ENCODE measurements at regions not wholly inside any gene's neighbourhood (a gene's known extent, or its start where the extent isn't known, plus 50 kb on each side); places are given as distances from the start of the nearest gene placed in this dataset.

- ChIA-PET RAD21 (ENCODE audit: unreplicated experiment) (no interaction called here), POLR2A (no interaction called here), CTCF (interaction anchor here (1.5 kb wide), 1 partner anchor 83 kb away, joined by 4 read pairs; no protein-coding TSS in a partner anchor), SMC1A (ENCODE audit: uncharacterized antibody, unreplicated experiment) (no interaction called here)
- BruUV-seq (replicated peaks): no TSS peak
- Histone ChIP-seq H3K79me2 (ENCODE audit: control insufficient read depth, insufficient read depth, low read length) (no peaks in the 10 kb centered on the region), H3K4me2 (ENCODE audit: control insufficient read depth, insufficient read depth) (no peak overlapping the region), H3K27me3 (replicated peaks in 1 of 2; ENCODE audit: control insufficient read depth in 2 of 2, insufficient read depth in 2 of 2, low read length in 1 of 2) (no peaks in the 10 kb centered on the region; a peak in 1 of 4 replicates), H3K9me3 (replicated peaks; ENCODE audit: control insufficient read depth, insufficient read depth, low read length) (no peaks in the 10 kb centered on the region), H3K36me3 (ENCODE audit: control insufficient read depth in 2 of 2, insufficient read depth in 2 of 2, low read length in 1 of 2) (no peaks in the 10 kb centered on the region), H2AFZ (ENCODE audit: control insufficient read depth, low read depth, low read length) (no peak overlapping the region), H3K4me3 (no peak overlapping the region), H4K20me1 (ENCODE audit: control insufficient read depth, insufficient read depth) (no peaks in the 10 kb centered on the region), H3K9ac (ENCODE audit: control insufficient read depth, insufficient read depth, low read length) (no peak overlapping the region), H3K27ac (ENCODE audit: control insufficient read depth, insufficient read depth) (no peak overlapping the region), H3K4me1 (ENCODE audit: control insufficient read depth, insufficient read depth, low read length) (peaks cover 3% of the 10 kb centered on the region)
- ATAC-seq (no peak), DNase-seq (ENCODE audit: low read depth, low spot score) (no peak), FAIRE-seq (no peak)
- WGBS (ENCODE audit: insufficient coverage, insufficient replicate concordance, low lambda C conversion rate, missing lambda C conversion rate): 26% methylated on average over 8 of the region's 8 CpGs
- intact Hi-C loops (cut with micrococcal nuclease; ENCODE audit: unreplicated experiment): no loop called here
- in situ Hi-C loops (cut with MboI): no loop called here
- TF ChIP-seq MLLT1 (IDR thresholded peaks at IDR 0.05) (no peak), NFYB (IDR thresholded peaks at IDR 0.05; ENCODE audit: insufficient read depth, low read depth, low read length) (no peak), STAT3 (IDR thresholded peaks at IDR 0.05; ENCODE audit: low read depth, low read length) (no peak), ATF3 (IDR thresholded peaks at IDR 0.05; ENCODE audit: borderline replicate concordance, extremely low read depth, low read depth, low read length) (no peak), POLR2AphosphoS5 (IDR thresholded peaks at IDR 0.05; ENCODE audit: low read length) (no peak), ZBED1 (IDR thresholded peaks at IDR 0.05; ENCODE audit: borderline replicate concordance) (no peak), ZNF207 (IDR thresholded peaks at IDR 0.05; ENCODE audit: borderline replicate concordance) (no peak), RAD21 (IDR thresholded peaks at IDR 0.05; ENCODE audit: insufficient read depth, low read depth, low read length) (no peak), NBN (IDR thresholded peaks at IDR 0.05) (no peak), RFX5 (IDR thresholded peaks at IDR 0.05; ENCODE audit: low read depth, low read length) (no peak), NR2F1 (conservative IDR thresholded peaks at IDR 0.05) (no peak), BMI1 (IDR thresholded peaks at IDR 0.05; ENCODE audit: borderline replicate concordance) (no peak), BCL11A (IDR thresholded peaks at IDR 0.05; ENCODE audit: low read depth, low read length) (no peak), BHLHE40 (IDR thresholded peaks at IDR 0.05; ENCODE audit: borderline replicate concordance in 1 of 2, low read depth in 2 of 2, low read length in 1 of 2) (no peak), BRCA1 (IDR thresholded peaks at IDR 0.05; ENCODE audit: low read depth, low read length) (no peak)
Measured at GRCh38 chr15:88987934-88988671, 74.9 kb upstream of the MFGE8 start.

Data from GM12878 (cell line).